GM21360 (cell line): ENCODE measurements at regions not wholly inside any gene's neighbourhood (a gene's known extent, or its start where the extent isn't known, plus 50 kb on each side); places are given as distances from the start of the nearest gene placed in this dataset.
"Not testable (repeated sequence)": the region's sequence is repeated elsewhere in the genome, so short reads cannot be mapped to it uniquely, and the experiment has no call there.

Experiments used
- ATAC-seq: cut with Tn5 transposase; IDR thresholded peaks from one replicate; pipeline ENCODE4 v1.9.1; 2021; ENCODE audit warnings: mild to moderate bottlenecking, moderate library complexity; ENCODE audit not compliant: unreplicated experiment

DNA sequence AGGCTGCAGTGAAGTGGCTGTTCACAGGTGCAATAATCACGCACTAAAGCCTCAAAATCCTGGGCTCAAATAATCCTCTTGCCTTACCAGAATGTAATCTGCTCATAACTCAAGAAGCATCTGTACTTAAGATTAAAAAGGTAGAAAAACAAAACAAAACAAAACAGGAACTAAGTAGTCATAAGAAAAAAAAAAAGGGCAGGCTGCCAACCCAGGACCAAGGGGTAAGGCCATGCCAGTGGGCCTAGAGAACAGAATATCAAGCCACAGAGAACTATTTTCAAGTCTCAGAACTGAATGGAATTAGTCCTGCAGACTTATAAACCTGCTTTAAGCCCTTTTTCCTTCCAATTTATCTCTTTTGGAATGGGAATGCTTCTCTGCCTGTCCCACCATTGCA is 64.8 kb upstream of the TBC1D3K start:
- no peak for ATAC-seq

DNA sequence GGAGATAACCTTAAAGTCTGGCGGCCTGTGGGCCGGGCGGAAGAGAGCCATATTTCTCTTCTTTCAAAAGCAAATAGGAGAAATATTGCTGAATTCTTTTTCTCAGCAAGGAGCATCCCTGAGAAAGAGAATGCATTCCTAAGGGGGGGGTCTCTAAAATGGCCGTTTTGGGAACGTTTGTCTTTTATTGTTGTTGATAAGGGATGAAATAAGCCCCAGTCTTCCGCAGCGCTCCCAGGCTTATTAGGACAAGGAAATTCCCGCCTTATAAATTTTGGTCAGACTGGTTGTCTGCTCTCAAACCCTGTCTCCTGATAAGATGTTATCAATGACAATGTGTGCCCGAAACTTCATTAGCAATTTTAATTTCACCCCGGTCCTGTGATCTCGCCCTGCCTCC is 65.8 kb upstream of the TBC1D3K start:
- not testable (repeated sequence) for ATAC-seq

DNA sequence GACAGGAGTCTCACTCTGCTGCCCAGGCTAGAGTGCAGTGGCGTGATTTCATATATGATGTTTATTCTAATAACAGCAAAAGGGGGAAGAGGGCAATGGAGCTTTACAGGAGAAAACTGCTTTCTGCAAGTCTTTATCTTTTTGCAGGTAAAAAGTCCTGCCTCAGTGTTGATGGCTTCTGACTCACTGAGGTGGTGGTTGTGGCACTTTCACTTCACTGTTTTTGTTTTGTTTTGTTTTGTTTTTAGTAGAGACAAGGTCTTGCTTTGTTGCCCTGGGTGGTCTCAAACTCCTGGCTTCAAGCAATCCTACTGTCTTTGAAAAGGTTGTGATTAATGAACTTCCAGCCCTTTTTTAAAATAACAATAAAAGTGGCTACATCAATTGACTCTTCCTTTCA is 68.0 kb upstream of the TBC1D3K start:
- no peak for ATAC-seq

DNA sequence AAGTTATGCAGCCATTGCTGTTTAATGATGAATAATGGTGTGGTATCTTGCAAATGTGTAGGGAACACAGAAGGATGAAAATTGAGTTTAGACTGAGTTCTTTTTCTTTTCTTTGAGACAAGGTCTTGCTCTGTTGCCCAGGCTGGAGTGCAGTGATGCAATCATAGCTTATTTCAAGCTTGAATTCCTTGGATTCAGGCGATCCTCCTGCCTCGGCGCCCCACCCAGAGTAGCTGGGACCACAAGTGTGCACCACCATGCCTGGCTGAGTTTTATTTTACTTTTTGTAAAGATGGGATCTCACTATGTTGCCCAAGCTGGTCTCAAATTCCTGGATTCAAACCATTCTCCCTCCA is 74.6 kb upstream of the TBC1D3K start:
- no peak for ATAC-seq

DNA sequence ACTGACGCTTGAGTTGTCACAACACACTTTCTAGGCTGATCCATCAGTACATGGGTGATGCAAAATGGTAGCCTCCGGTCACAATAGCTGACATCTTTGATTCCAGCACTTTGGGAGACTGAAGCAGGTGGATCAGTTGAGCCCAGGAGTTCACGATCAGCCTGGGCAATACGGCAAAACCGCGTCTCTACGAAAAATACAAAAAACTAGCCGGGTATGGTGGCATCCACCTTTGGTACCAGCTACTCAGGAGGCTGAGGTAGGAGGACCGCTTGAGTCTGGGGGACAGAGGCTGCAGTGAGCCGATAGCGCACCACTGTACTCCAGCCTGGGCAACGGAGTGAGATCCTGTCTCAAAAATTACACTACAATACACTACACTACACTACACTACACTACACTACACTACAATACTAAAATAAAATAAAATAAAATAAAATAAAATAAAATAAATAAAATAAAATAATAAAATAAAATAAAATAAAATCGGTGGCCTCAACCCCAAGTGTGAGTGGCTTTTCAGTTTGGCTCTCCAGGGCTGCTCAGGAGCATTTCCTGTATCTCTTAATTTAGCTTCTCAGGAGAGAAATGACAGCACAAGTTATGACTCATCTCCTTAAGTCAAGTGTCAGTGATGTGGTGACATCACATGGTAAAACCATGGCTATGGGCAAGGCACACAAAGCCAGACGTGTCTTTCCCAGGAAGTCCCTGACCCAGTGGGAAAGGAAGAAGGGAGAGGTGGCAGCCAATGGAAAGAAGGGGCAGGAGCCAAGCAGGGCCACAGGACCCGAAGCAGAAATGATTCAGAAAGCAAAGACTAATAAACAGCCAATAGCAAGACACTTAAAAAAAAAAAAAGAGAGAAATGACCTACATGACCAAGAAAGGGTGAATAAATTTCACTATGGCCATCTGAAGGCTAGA is 75.3 kb upstream of the TBC1D3K start:
- peak; percentile 58 for ATAC-seq

DNA sequence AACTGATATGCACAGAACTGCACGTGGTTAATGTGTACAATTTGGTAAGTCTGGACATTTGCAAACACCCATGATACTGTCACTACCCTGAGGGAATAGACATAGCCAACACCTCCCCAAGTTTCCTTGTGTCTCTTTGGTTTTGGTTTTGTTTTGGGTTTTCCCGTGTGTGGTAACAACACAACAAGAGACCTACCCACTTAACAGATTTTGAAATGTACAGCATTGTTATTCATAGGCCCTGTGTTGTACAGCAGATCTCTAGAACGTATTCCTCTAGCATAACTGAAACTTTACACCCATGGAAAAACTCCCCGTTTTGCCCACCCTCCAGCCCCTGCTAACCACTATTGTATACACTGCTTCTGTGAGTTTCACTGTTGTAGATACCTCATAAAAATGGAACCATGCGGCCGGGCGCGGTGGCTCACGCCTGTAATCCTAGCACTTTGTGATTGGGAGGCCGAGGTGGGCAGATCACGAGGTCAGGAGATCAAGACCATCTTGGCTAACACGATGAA is 76.3 kb upstream of the TBC1D3K start:
- no peak for ATAC-seq

DNA sequence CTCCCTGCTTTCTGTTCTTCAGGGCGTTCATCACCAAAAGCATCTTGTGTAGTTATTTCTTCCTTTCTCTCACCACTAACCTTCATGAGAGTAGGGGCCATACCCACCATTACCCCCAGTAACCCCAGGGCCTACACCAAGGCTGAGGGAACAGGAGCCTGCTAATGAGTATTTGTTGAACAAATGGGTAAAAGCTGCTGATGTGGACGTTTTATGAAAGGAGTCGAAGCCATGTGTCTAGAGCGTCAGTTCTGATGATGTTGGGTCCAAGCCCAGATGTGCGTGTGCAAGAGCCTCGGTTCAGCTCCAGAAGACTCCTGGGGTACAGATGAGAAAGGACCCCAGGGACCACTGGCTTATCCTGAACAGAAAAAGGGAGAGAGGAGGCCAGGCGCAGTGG is 77.1 kb upstream of the TBC1D3K start:
- ATAC-seq = no peak

DNA sequence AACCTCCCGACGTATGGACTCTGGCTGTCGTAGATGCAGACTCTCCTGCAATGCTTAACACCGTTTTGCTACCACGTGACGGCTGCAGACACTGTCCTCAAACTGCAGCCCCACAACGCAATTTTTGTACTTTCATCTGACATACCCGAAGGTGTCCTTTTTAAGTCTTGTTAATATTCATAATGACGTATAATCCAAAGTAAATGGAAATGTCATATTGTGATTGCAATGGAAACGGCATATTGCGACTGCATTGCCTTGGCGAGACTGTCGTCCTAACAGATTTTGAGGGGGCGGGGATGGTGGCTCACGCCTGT is 79.3 kb upstream of the TBC1D3K start:
- no peak for ATAC-seq

DNA sequence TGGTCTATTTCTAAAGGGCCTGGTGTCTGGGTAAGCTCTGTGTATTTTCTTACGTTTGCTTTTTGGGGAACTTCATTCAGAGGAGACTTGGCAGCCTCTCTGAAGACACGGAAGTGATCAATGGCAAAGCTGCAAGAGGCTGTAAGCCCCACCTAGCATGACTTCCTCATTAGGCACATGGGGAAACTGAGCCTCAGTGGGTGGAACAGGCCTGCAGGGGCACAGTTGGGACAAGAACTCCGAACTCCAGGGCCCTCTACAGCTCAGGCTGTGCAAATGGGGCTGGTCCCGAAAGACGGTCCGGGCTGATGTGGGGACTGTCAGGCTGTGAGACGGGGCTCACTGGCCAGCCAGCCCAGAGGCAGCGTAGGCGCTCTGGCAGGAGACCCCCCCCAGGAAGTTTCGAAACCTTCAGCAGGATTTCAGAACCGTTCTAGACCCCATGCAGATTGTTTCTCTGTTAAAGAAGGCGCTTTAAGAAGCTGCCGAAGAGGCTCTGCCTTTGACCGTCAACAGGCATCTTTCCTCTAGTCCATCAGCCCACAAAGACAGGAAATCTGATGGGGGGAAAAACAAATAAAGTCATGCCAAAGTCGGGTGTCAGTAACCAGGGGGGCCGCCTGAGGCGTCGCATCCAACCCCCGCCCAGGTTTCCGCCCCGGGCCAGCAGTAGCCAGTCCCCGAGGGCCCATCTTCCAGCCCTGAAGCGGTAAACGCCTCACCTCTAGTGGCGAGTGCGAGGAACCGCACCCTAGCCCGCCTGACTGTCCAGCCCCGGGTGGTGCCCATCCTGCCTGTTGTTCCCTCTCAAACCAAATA is 79.8 kb upstream of the TBC1D3K start:
- ATAC-seq = peak; percentile 65

DNA sequence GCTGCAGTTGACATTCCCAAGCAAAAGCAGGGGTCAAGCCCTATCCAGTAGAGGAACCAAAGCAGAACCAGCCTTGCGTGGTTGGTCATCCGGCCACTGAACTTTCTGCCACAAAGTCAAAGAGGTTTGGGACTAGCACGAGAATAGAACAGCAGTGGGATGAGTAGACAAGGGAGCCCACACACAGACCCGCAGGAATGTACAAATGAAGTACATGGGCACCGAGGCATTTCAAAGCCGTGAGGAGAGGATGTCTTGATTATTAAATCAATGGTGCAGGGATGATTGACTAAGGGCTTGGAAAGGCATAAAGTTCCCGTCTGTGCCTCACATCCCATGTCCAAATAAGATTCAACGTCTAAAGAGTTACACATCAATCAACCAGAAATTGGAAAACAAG is 81.8 kb upstream of the TBC1D3K start:
- no peak for ATAC-seq

DNA sequence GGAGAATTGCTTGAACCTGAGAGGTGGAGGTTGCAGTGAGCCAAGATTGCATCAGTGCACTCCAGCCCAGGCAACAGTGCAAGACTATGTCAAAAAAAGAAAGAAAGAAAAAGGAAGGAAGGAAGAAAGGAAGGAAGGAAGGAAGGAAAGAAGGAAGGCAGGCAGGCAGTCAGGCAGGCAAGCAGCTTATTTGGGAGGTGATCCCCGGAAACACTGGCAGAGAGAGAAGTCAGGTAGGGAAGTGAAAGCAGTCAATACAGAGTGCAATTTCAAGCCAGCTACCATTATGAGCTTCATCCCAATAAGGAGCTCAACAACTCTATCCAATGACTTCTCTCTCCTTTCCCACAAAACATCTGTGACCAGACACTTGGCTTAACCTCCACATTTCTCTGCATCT is 83.0 kb upstream of the TBC1D3K start:
- no peak for ATAC-seq

DNA sequence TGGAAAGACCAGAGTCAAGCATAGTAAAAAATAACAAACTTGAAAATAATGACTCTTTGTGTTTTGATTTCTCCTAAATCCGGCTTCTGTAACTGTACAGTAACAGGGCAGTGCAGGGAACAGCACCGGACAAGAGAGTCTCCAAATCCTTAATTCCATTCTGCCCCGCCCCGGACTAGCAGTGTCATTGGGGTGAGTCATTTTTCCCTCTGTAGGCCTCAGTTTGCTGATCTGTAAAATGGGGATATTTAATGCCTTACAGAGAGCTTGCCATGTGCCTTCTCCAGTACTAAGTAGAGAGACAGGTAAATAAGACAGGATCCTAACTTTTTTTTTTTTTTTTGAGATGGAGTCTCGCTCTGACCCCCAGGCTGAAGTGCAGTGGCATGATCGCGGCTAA is 83.6 kb upstream of the TBC1D3K start:
- no peak for ATAC-seq

DNA sequence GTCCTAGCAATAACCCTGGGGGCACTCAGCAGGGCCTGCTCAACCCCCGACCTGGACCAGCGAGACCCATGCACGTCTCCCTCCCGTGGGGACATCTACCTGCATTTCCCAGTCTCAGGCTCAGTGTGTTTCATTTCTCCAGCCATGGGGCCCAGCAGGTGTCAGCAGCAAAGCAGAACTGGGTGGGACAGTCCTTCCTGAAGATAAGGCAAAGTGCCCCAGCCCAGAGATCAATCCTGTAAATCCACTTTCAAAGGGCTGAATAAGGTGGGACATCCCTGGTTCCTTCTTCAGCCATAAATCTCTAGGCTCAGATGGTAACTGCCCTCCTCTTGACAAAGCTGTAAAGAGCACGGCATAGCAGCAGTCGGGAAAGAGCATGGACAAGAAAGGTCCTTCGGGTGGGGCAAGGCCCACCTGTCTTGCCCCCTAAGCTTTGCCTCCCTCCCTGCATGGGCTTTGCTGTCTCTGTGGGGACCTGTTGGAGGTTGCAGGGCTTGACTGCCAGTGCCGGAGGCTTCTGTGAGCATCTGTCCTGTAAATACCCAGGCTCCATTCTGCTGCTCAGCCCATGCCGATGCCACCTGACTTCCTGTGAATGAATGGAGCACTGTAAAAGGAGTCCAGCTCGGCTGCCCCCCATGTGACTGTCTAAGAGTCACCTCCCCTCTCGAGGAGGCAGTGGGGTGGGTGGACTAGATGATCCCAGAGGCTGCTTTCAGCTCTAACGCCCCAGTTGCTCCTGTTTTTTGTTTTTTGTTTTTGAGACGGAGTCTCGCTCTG is 84.8 kb upstream of the TBC1D3K start:
- ATAC-seq = no peak

DNA sequence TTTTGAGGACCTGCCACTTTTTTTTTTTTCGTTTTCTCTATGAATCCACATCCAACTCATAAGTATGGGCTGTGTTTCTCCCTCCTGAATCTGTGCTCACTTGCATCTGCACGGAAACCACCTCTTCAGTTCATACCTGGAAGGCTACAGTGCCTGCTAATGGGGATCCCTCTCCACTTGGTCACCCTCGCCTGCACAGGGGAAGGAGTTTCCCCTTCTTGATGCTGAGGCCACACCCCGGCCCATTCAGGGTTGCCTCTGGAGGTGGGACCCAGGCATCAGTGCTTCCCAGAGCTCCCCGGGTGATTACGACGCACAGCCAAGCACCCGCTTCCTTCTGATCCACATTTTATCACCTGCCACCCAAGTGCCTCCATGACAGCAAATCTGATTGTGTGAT is 85.9 kb upstream of the TBC1D3K start:
- ATAC-seq = no peak

DNA sequence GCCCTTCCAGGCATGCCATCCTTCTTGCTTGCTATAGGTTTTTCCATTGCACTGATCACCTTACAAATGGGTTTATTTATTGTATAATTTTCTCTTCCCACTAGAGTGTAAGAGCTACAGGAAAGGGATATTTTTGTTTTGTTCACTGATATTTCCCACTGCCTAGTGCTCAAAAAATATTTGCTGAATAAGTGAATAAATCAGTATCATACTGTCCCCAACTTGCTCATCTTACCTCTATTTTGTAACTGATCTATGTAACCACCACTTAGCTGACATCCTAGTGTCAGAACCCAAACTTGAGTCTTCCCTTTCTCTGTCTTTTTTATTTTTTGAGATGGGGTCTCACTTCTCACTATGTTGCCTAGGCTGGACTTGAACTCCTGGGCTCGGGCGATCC is 87.6 kb upstream of the TBC1D3K start:
- ATAC-seq = no peak

DNA sequence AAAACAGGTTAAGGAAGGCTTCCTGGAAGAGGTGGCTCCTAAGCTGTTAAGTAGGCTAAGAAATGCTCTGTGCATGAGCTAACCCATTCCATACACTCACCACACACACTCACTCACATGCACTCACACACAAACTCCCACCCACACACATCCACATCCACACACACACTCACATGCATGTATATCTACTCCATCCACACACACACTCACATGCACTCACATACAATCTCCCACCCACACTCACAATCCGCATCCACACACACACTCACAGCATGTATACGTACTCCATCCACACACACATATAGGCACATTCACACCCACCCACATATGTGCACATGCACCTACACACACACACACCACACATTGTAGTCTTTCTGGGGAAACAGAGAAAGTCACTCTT is 89.3 kb upstream of the HNF1B start:
- no peak for ATAC-seq

DNA sequence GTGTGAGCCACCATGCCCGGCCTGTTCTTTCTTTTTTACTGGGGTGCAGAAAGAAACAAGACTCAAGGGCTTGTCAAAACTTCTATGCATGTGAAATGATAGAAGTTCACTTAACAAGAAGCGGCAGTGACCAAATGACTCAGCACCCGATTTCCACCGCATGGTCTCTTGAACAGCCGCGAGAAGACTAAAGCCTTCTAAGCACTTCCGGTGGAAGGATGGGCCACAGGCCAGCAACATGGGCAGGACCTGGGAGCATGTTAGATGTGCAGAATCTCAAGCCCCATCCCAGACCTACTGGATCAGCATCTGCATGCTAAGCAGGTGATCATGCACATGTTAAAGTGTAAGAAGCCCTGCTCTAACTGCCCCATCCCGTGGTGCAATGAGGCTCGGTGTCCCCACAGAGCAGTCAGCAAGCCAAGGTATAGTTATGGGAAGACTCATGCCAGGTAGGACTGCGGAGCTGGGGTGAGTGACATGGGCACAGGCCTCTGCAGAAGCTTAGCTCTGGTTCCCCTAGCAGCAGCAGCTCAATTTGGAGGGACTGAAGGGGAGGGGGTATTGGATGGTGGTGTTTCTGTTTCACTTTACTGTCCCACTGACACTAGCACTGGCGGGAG is 88.5 kb upstream of the HNF1B start:
- ATAC-seq = no peak

DNA sequence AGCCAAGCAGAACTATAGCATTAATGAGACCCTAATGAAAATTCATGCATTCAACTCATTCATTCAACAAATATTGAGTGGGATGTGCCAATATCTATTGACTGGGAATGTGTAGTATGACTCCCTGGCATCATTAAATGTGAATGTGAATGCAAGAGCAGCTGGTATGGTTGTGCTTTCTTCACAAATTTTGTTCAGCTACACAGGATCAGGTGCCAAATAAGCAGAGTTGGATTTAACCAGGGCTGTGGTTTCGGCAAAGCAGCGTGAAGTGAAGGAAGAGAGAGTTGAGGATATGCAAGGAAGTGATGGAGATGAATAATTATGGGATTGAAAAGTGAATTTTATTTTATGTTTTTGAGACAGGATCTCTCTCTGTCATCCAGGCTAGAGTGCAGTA is 87.1 kb upstream of the HNF1B start:
- no peak for ATAC-seq

DNA sequence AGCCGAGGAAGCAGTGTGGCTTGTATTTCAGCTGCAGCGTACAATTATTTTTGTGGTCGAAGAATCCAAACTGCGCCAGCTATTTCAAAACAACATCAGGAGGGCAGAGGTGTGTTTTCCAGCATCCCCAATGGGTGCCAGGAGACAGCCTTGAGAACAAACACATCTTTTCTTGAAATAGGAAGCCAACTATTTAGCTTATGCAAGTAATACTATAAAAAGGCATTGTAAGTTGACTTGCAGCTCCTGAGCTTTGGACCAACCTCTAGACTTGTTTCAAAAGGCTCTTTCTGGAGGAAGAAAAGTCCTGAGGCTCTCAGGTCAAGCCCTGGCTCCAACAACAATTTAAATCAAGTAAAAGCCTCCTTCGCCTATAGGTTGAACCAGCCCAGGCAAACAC is 86.6 kb upstream of the HNF1B start:
- no peak for ATAC-seq

DNA sequence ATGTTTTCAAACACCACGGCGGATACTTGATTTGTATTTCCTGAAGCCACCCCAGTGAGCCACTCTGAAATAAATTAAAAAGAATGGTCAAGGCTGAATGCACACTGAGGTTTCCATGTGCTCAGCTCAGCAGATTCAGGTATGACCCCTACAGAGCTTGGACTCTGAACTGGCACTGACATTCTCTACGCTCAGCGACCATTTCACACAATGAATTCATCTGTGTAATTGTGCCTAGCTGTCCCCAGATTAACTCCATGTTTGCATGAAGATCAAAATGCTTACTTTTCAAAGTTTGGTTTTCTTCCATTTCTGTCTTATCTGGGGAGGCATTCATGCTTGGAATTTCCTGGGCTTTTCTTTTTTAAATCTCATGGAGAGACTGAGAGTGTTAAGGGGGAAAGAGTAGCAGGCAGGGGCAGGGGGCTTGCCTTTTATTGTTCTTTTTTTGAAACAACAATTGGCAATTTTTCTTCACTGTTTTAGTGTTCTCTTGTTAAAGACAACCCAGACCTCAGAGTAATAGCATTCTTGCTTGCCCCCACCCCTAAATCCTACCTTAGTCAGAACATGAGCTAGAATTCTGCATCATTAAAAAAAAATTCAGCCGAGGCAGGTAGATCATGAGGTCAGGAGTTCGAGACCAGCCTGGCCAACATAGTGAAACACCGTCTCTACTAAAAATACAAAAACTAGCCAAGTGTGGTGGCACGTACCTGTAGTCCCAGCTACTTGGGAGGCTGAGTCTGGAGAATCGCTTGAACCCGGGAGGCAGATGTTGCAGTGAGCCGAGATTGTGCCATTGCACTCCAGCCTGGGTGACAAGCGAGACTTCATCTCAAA is 85.5 kb upstream of the HNF1B start:
- no peak for ATAC-seq
